NCI-H446 (cell line): ENCODE measurements at regions not wholly inside any gene's neighbourhood (a gene's known extent, or its start where the extent isn't known, plus 50 kb on each side); places are given as distances from the start of the nearest gene placed in this dataset.
"Not testable (repeated sequence)": the region's sequence is repeated elsewhere in the genome, so short reads cannot be mapped to it uniquely, and the experiment has no call there.

Source experiments
- DNase-seq, 2 experiments: peaks; one replicate each; lab custom pipeline; 2025; lab: John Stamatoyannopoulos, UW

- no peak for DNase-seq
These were observed 561.8 kb upstream of the TUSC1 start for GRCh38 chr9:26240020-26240419.

GRCh38 chr9:26237256-26237655 is 559.0 kb upstream of the TUSC1 start:
- no peak for DNase-seq

- DNase-seq: no peak
These were observed 556.6 kb upstream of the TUSC1 start for GRCh38 chr9:26234865-26235264.

- DNase-seq: no peak
These were observed 553.1 kb upstream of the TUSC1 start for GRCh38 chr9:26231391-26231790.

GRCh38 chr9:26229324-26230054 is 551.2 kb upstream of the TUSC1 start:
- DNase-seq: no peak

- DNase-seq: no peak
These were observed 550.0 kb upstream of the TUSC1 start for GRCh38 chr9:26228273-26228672.

- no peak for DNase-seq
These were observed 543.0 kb upstream of the TUSC1 start for GRCh38 chr9:26221290-26221689.

GRCh38 chr9:26220367-26220766 is 542.1 kb upstream of the TUSC1 start:
- no peak for DNase-seq

- DNase-seq: no peak
These were observed 541.7 kb upstream of the TUSC1 start for GRCh38 chr9:26219961-26220360.

- DNase-seq: no peak
These were observed 538.5 kb upstream of the TUSC1 start for GRCh38 chr9:26216702-26217101.

GRCh38 chr9:26214713-26215444 is 536.6 kb upstream of the TUSC1 start:
- not testable (repeated sequence) for DNase-seq

GRCh38 chr9:26210338-26210851 is 532.2 kb upstream of the TUSC1 start:
- no peak for DNase-seq

- no peak for DNase-seq
These were observed 527.0 kb upstream of the TUSC1 start for GRCh38 chr9:26205261-26205660.

- DNase-seq: no peak
These were observed 515.0 kb upstream of the TUSC1 start for GRCh38 chr9:26193237-26193636.

- DNase-seq: no peak
These were observed 513.5 kb upstream of the TUSC1 start for GRCh38 chr9:26191711-26192110.

GRCh38 chr9:26181836-26182235 is 503.6 kb upstream of the TUSC1 start:
- no peak for DNase-seq

GRCh38 chr9:26176628-26177027 is 498.4 kb upstream of the TUSC1 start:
- no peak for DNase-seq

GRCh38 chr9:26175264-26175663 is 497.0 kb upstream of the TUSC1 start:
- DNase-seq: no peak

- DNase-seq: no peak
These were observed 494.1 kb upstream of the TUSC1 start for GRCh38 chr9:26172301-26172700.

GRCh38 chr9:26171691-26172090 is 493.4 kb upstream of the TUSC1 start:
- DNase-seq: no peak

- DNase-seq: no peak
These were observed 491.9 kb upstream of the TUSC1 start for GRCh38 chr9:26170190-26170589.

GRCh38 chr9:26169708-26170107 is 491.5 kb upstream of the TUSC1 start:
- DNase-seq: no peak

GRCh38 chr9:26166537-26166936 is 488.3 kb upstream of the TUSC1 start:
- no peak for DNase-seq
